Upper lobe of left lung (tissue), 6 donors: ENCODE measurements at regions not wholly inside any gene's neighbourhood (a gene's known extent, or its start where the extent isn't known, plus 50 kb on each side); places are given as distances from the start of the nearest gene placed in this dataset.

ENCODE experiments used
- ATAC-seq, 2 donors: fragments of 200-7000 bp; cut with Tn5 transposase; one replicate each; pipeline ENCODE4 v1.9.1; 2022; ENCODE audit warnings: mild to moderate bottlenecking in 2 of 2, moderate library complexity in 2 of 2; ENCODE audit not compliant: low FRiP score in 2 of 2
- DNase-seq, 2 donors: peaks; one replicate each; pipeline ENCODE4 v3.0.0-alpha.2; 2019 to 2020
- H3K27ac ChIP-seq, 4 donors: fragments of 200-600 bp; sonication (generic); one replicate each; pipeline ENCODE4 v1.5.1; 2016 to 2019
- H3K27me3 ChIP-seq, 4 donors: fragments of 200-600 bp; sonication (generic); one replicate each; pipeline ENCODE4 v1.5.1; 2017 to 2019
- H3K36me3 ChIP-seq, 4 donors: fragments of 200-600 bp; sonication (generic); one replicate each; pipeline ENCODE4 v1.5.1; 2016 to 2019
- H3K4me1 ChIP-seq, 4 donors: fragments of 200-600 bp; sonication (generic); one replicate each; pipeline ENCODE4 v1.5.1; 2018 to 2019
- H3K4me3 ChIP-seq, 4 donors: fragments of 200-600 bp; sonication (generic); one replicate each; pipeline ENCODE4 v1.5.1; 2017 to 2019; ENCODE audit warnings: mild to moderate bottlenecking in 2 of 4, moderate library complexity in 1 of 4
- H3K9me3 ChIP-seq, 4 donors: fragments of 200-600 bp; sonication (generic); one replicate each; pipeline ENCODE4 v1.5.1; 2018 to 2019
- EP300 ChIP-seq, 4 donors: sonication (generic); formaldehyde crosslinking; IDR thresholded peaks; one replicate each; pipeline ENCODE4 v1.5.1; 2017; ENCODE audit warnings: antibody characterized with exemption in 4 of 4, control low read depth in 2 of 4
- POLR2A ChIP-seq, 4 donors: fragments of 450-650 bp; IDR thresholded peaks; one replicate each; pipeline ENCODE4 v1.5.1; 2016 to 2017; ENCODE audit warnings: antibody characterized with exemption in 4 of 4, mild to moderate bottlenecking in 2 of 4
- POLR2AphosphoS5 ChIP-seq, 2 donors: sonication (generic); formaldehyde crosslinking; IDR thresholded peaks; one replicate each; pipeline ENCODE4 v1.5.1; 2017; ENCODE audit warnings: antibody characterized with exemption in 2 of 2
- WGBS, 2 donors: methylation state at CpG; one replicate each; pipeline ENCODE4 v1.1.5; 2017 to 2018; 5-methylcytosine and 5-hydroxymethylcytosine counted together
- TF ChIP-seq, protein P1 (sequence below), 6 experiments: fragments of 450-650 bp in 4 of 6; fragments of 200-600 bp in 2 of 6; sonication (generic) in 2 of 6; IDR thresholded peaks; one replicate each; pipeline ENCODE4 v1.5.1; 2016 to 2019; ENCODE audit warnings: antibody characterized with exemption in 6 of 6
- donor health status: DM: no; HTN: no; CAD: no; lungs with moderate emphysema.
- donor health status: DM: no; HTN: yes; CAD: no; lungs with severe emphysema.

DNA sequence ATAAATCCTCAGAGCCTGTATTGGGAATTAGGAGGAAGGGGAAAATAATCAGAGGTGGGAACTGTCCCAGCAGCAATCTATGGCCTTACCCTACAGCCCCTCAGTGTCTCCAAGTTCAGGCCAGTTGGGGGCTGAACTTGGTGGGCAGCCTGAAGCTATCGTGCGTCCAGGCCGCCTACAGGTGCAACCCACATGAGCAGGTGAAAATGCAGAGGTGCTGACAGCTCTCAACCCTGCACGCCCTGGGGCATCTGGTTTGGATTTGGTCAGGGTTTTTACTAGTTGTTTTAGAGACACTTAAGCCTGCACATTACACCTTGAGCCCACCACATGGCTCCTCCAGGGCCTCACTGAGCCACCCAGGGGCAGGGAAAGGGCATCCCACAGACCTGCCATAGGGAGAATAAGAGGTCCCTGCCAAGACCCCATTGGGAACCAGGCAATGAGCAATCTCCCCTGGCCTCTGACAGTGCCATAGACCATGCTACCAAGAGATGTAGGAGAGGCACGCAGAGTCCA is 209.5 kb downstream of the FOXD2 start:
- H3K9me3 ChIP-seq = no peaks in the 10 kb centered on the region
- ATAC-seq (no peak), DNase-seq (peak in 1 of 2 donors; percentile 9)
- no peak overlapping the region for H3K4me3 ChIP-seq
- 89 to 91% methylated on average over 4 to 5 of the region's 5 CpGs for WGBS, 2 donors
- TF ChIP-seq POLR2A (IDR thresholded peaks at IDR 0.05) (no peak), EP300 (IDR thresholded peaks at IDR 0.05) (no peak), POLR2AphosphoS5 (IDR thresholded peaks at IDR 0.05) (no peak)
- TF ChIP-seq, protein P1, sequence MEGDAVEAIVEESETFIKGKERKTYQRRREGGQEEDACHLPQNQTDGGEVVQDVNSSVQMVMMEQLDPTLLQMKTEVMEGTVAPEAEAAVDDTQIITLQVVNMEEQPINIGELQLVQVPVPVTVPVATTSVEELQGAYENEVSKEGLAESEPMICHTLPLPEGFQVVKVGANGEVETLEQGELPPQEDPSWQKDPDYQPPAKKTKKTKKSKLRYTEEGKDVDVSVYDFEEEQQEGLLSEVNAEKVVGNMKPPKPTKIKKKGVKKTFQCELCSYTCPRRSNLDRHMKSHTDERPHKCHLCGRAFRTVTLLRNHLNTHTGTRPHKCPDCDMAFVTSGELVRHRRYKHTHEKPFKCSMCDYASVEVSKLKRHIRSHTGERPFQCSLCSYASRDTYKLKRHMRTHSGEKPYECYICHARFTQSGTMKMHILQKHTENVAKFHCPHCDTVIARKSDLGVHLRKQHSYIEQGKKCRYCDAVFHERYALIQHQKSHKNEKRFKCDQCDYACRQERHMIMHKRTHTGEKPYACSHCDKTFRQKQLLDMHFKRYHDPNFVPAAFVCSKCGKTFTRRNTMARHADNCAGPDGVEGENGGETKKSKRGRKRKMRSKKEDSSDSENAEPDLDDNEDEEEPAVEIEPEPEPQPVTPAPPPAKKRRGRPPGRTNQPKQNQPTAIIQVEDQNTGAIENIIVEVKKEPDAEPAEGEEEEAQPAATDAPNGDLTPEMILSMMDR (IDR thresholded peaks at IDR 0.05) = no peak
- H3K27me3 ChIP-seq = no peaks in the 10 kb centered on the region
- no peak overlapping the region for H3K27ac ChIP-seq
- H3K36me3 ChIP-seq = no peaks in the 10 kb centered on the region
- H3K4me1 ChIP-seq = peaks cover 0 to 10% (median 4%) of the 10 kb centered on the region in 4 donors

DNA sequence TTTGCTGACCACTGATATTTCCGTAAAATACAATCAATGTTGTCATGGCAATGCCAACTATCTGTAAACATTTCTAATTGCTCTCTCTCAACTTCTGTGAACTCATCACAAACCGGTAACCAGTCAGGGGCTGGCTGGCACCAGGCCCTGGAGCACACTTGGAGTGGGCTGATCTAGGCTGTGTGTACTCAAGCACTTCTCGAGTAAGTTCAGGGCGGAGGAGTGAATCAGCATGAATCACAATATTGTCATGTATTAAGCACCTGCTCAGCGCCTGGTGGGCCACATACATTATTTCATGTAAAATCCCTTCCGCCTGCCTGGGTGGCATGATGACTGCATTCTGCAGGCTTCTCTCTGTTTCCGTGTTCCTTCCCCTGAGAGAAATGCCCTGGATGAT is 212.4 kb downstream of the FOXD2 start:
- Histone ChIP-seq H3K27ac (peak overlapping the region in 1 of 4 donors; percentile 24), H3K27me3 (no peaks in the 10 kb centered on the region), H3K36me3 (no peaks in the 10 kb centered on the region), H3K9me3 (no peaks in the 10 kb centered on the region), H3K4me1 (peaks cover 0 to 10% (median 4%) of the 10 kb centered on the region in 4 donors), H3K4me3 (no peak overlapping the region)
- peak; percentile 37 to 82 for DNase-seq
- WGBS, 2 donors = 33 to 55% methylated on average over 5 to 7 of the region's 7 CpGs
- peak; percentile 48 to 83 for ATAC-seq
- TF ChIP-seq, protein P1 (IDR thresholded peaks at IDR 0.05) = peak in 1 of 6 experiments; percentile 35
- no peak for TF ChIP-seq POLR2A (IDR thresholded peaks at IDR 0.05)
- peak; percentile 4 to 16 for TF ChIP-seq POLR2AphosphoS5 (IDR thresholded peaks at IDR 0.05)
- TF ChIP-seq EP300 (IDR thresholded peaks at IDR 0.05) = no peak

DNA sequence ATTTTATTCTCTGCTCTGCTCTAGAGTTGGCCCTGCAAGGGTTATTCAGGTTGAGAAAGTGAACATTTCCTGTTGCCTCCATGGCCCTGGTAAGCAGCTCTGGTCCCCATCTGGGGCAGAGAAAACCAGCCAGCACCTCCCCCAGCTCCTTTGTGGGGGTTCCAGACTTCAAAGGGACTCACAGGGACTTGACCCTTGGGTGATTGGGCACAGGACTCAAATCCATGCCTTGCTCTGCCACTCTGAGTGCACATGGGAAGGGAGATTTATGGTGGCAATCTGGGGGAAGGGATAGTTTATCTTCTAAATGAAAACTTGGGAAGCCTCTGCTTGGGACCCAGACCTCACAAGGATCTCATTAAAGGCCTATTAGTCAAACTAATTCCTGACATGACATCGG is 212.8 kb downstream of the FOXD2 start:
- Histone ChIP-seq H3K4me3 (no peak overlapping the region), H3K36me3 (no peaks in the 10 kb centered on the region), H3K4me1 (peaks cover 0 to 10% (median 4%) of the 10 kb centered on the region in 4 donors), H3K27ac (peak overlapping the region in 1 of 4 donors; percentile 24), H3K9me3 (no peaks in the 10 kb centered on the region), H3K27me3 (no peaks in the 10 kb centered on the region)
- DNase-seq (no peak), ATAC-seq (no peak)
- TF ChIP-seq POLR2AphosphoS5 (IDR thresholded peaks at IDR 0.05) = no peak
- TF ChIP-seq, protein P1 (IDR thresholded peaks at IDR 0.05) = no peak
- no peak for TF ChIP-seq POLR2A (IDR thresholded peaks at IDR 0.05)
- TF ChIP-seq EP300 (IDR thresholded peaks at IDR 0.05) = no peak
- whole genome bisulfite sequencing, 2 donors = 58 to 69% methylated on average over 1 of the region's 1 CpG

DNA sequence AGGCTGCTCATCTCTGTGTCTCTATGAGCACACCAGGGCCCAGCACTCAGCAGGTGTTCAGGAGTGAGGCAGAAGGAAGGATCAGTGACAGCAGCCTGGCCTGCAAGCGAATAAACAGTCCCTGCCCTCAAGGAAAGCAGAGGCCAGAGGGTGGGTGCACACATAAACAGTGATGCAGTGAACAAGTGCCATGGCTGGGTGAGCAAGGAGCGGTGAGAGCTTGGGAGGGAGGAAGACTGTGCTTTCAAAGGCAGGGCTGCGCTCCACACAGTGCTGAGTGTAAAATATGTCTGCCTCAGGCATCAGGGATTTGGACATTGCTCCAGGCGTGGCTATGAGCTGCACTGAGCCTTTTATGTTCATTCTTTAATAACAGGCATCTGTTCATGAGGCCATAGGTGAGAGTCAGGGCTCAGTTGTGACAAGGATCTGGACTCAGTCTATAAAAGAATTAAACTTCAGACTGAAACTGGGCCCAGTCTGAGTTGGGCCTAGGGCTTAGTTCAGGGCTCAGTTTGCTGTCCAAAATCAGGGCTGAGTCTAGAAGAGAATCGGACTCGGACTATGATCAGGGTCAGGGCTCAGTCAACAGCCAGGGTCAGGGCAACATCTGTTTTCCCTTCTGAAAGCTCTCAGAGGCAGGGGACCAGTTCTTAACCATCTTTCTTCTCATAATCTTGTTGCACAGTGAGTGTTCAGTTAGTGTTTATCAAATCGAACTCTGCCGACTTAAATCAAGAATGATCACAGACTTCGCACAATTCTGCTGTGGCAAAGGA is 213.7 kb downstream of the FOXD2 start:
- H3K27ac ChIP-seq = peak overlapping the region in 1 of 4 donors; percentile 6
- H3K4me3 ChIP-seq = no peak overlapping the region
- DNase-seq (peak in 1 of 2 donors; percentile 11), ATAC-seq (no peak)
- H3K27me3 ChIP-seq = no peaks in the 10 kb centered on the region
- no peaks in the 10 kb centered on the region for H3K36me3 ChIP-seq
- H3K4me1 ChIP-seq = peaks cover 0 to 10% (median 4%) of the 10 kb centered on the region in 4 donors
- TF ChIP-seq POLR2AphosphoS5 (IDR thresholded peaks at IDR 0.05) (no peak), POLR2A (IDR thresholded peaks at IDR 0.05) (no peak), EP300 (IDR thresholded peaks at IDR 0.05) (no peak)
- TF ChIP-seq, protein P1 (IDR thresholded peaks at IDR 0.05) = no peak
- 83 to 90% methylated on average over 9 of the region's 9 CpGs for WGBS, 2 donors
- no peaks in the 10 kb centered on the region for H3K9me3 ChIP-seq
